ENCODE measurements at regions not wholly inside any gene's neighbourhood (a gene's known extent, or its start where the extent isn't known, plus 50 kb on each side); places are given as distances from the start of the nearest gene placed in this dataset.
A peak's percentile ranks its signal among the peaks of the same experiment; 100 is the strongest.
"Not testable (repeated sequence)": the region's sequence is repeated elsewhere in the genome, so short reads cannot be mapped to it uniquely, and the experiment has no call there.

DNA sequence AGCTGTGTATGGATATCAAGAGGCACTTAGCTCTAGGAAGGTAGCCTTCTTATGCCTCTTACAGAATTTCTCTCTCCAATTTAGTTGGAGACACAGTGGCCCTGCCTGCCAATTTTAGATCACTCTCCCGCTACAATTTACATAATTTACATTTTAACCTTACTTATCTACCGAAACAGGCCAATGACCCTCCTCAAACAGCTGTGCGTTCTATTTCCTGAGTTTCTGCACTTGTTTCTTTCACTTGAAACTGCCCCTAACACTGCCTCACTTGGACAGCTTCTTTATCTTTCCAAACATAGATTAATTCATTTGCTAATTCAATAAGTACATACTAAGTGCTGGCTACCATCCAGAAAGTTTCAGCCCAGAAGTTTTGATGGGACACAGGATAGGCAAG, 52.9 kb upstream of the HDDC2 start:
- no peak for DNase-seq
- ATAC-seq = no peak
- intact Hi-C loops (cut with micrococcal nuclease) = no loop called here

DNA sequence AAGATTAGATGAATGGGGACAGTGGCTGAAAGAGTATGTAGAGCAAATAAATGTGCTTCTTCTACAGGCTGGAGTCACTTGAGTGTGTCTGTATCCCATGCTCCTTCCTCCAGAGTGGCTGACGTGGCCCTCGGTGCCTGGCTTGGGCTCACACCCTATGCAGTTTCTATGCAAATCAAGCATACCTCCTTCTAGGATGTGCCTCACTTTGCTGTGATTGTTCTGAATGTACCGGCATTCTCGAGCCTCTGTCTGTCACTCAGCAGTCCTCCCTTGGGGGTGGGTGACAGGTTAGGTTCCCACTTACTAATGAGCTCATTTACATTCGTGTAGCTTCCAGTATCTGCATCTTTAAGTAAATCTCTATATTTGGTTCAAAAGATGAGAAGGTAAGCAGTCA, 55.1 kb upstream of the HDDC2 start:
- ATAC-seq = no peak
- no peak for DNase-seq
- intact Hi-C loops (cut with micrococcal nuclease) = no loop called here

DNA sequence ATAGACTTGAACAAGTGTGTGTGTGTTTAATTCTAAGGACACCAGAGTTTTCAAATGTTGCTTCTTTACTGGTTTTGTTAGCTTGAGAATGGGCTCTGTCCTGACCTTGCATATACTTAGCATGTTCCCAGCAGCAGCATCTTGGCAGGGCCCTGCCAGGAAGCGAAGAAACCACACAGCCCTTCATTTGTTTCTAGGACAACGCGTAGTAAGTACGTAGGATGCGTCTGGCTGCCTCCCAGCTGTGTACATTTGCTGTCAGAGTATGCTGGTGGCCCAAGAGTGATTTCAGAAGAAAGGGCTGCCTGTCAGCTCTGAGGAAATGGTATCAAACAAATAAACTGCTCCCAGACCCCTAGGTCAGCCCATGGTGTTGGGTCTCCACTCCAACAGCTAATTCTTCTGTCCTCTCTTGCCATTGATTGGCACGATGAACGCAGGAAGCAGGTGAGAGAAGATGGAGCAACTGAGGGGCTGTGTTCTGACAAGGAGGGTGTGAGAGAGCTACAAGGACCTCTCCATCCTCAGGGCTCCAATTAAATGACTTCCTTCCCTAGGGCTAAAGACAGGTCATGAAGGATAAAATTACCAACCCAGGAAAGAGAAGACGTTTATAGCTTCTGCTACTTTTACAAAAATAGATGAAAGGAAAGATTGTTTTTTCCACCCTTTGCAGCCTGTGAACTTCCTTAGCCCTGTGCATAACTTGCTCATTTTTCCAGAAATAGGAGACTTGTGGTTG, 55.9 kb upstream of the HDDC2 start:
- peak; percentile 29 for DNase-seq
- intact Hi-C loops (cut with micrococcal nuclease) = no loop called here
- peak; percentile 14 for ATAC-seq

DNA sequence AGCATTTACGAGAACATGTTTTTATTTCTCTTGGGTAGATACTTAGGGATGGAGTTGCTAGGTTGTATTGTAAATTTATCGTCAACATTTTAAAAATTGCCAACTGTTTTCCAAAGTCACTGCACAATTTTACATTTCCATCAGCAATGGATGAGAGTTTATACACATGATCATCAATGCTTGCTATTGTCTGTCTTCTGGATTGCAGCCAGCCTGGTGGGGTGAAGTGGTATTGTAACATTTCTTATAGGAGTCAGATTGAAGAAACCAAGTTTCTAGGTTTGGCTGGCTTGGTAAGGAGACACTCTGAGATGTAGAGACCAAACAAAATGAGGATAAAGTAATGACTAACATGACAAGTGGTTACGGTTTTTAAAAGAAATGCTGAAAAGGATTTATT, 57.1 kb upstream of the HDDC2 start:
- no peak for ATAC-seq
- DNase-seq = no peak
- intact Hi-C loops (cut with micrococcal nuclease) = no loop called here

DNA sequence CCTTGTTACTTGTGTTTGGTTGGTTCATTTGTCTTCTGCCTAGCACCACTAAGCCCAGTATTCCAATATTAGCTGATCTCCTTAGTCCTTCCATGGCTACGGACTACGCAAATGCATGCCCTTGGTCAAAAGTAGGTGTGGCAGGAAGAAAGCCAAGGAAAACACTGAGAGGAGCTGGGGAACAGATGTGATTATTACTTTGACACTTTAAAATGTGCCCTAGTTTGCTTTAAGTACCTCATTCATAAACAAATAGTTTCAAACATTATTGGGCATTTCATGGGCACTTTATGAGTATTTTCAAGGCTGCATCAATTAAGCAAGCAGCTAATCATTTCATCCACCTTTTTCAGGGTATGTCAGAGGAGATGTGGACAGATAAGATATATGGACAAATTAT, 60.1 kb upstream of the HDDC2 start:
- intact Hi-C loops (cut with micrococcal nuclease) = no loop called here
- ATAC-seq (no peak), DNase-seq (no peak)

DNA sequence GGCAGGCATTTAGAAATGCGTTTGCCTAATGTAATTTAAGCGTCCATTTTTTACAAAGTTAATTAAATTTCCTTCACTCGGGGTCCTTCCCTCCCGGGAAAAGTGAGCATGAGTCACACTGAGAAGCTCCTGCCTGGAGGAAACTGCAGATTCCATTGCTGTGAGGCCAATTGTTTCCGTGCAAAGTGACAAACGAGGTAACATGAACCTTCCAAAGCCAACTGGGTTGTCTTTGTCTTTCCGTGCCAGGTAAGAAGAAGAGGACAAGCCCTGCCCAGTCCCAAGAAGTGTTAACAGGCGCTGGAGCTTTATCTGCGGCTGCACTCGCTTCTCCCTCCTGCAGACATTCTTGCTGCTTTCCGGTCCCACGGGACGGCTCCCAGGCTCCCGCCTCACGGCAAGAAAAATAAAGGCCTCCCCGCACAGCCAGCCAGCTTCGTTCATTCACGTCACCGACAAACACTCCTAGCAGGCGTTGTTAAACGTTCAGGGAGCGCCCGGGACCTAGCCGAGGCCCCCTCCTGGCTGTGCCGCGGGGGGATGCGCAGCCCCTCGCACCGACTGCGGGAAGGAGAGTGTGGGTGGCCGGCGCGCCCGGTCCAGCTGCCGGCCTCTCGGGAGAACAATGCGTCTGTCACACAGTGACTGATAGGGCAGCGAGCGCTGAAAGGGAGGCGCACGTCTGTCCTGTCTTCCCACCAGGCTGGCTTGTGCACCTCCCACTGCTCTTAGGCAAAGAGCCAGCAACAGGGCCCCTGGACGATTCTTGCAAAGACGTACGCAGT, 61.5 kb upstream of the HDDC2 start:
- DNase-seq = peak; percentile 79
- peak; percentile 87 for ATAC-seq
- intact Hi-C loops (cut with micrococcal nuclease) = no loop called here

DNA sequence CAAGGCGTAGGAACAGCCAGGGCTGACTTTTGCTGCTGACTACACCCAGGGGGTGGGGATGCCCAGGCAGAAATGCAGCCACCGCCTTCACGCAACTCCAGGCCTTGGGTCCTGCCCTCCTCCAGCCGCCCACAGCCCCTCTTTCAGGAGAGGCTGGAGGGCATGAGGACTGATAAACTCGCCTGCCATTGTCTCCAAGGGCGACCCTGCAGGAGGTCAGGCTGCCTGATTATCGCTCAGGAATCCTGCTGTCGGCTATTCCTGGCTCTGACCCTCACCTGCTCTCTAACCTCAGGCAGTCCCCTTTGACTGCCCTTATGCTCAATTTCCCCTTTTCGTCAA, 62.0 kb upstream of the HDDC2 start:
- ATAC-seq = no peak
- intact Hi-C loops (cut with micrococcal nuclease) = no loop called here
- no peak for DNase-seq

DNA sequence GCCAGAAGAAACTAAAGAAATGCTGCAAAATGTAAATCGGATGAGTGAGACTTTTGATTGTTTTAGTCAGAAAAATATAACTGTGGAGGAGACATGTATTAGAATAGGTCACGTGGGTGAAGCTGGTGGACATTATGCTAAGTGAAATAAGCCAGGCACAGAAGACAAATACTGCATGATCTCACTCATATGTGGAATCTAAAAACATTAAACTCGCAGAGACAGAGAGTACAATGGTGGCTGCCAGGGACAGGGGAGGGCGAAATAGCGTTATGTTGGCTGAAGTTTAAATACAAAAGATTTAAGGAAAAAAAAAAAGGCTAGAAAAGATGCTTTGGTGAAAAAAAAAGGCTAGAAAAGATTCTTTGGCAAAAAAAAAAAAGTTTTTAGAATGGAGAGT, 63.5 kb upstream of the HDDC2 start:
- ATAC-seq = peak; percentile 17
- DNase-seq = no peak
- intact Hi-C loops (cut with micrococcal nuclease) = no loop called here

DNA sequence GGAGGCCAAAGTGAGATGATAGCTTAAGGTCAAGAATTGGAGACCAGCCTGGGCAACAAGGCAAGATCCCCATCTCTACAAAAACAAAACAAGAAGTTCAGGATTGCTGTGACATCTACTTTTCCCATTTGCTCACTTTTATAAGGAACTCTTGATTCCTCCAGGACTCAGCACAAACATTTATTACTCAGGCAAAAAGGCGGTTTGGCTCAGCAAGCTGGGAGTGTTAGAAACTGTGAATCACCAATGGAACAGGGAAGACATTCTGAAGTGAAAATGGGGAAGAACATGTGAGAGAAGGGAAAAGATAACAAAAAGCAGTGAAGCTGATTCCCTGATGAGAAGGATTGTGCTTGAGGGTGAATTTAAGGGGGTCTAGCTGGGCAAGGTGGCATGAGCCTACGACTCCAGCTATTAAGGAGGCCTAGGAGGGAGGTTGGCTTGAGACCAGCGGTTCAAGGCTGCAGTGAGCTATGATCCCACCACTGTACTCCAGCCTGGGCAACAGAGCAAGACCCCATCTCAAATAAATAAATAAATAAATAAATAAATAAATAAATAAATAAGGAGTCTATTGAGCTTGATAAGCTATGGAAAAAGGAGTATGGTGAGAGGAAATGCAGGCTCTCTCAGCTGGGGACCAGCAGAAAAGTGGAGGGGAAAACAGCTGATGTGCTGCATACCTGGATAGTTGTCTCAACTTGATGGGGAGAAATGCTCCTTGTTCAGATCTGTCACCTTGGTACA, 65.4 kb upstream of the HDDC2 start:
- ATAC-seq (no peak), DNase-seq (no peak)
- intact Hi-C loops (cut with micrococcal nuclease) = no loop called here

DNA sequence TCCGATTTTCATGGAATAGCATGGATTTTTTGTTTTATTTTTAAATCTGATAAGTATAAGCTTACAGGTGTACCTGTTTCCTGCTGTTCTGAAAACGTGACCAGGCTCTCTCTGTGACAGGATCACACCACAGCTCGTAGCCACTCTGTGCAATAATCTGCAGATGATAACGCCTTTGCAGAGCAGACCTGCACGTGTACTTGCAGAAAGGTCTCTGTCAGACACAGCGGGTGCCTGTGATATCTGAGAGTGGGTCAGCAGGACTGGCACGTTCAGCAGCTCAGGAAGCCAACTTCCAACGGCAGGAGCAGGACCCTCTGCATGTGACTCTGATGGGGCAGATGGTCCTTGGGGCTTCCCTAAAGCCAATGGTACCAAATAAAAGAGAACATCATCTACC, 68.6 kb upstream of the HDDC2 start:
- peak; percentile 100 for ATAC-seq
- peak; percentile 56 for DNase-seq
- intact Hi-C loops (cut with micrococcal nuclease) = no loop called here

DNA sequence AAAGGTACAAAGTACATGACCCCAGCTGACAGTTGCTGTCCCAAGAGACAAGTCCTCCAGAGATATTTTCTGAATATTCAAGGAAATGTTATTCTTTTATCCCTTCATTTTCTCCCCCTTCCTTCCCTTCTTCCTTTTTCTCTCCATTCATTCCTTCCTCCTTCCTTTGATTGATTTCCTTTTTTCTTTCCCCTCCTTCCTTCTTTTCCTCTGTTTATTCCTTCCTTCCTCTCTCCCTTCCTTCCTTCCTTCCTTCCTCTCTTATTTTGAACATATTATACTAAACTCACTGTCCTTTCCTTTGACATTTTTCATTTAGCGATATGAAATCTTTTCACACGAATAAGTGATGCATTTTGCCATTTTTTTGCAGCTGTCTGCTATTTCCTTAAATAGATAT, 73.2 kb upstream of the HDDC2 start:
- no peak for DNase-seq
- intact Hi-C loops (cut with micrococcal nuclease) = no loop called here
- ATAC-seq = no peak

DNA sequence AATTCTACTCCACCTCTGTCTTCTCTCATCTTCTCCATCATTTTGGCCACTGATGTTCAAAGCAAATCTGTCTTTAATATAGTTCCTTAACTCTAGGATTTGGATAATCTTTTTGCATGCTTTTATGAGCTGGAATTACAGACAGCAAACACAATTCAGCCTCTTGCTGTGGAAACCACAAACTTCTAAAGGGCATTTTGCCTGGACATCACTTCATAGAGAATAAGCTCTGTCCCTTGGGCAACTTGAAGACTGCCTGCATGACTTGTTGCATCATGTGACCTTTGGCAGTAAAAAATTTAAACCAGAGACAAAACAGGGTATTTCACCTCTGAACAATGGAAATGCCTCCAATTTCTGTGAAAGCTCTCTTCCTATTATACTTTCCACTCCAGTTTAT, 74.1 kb upstream of the HDDC2 start:
- no peak for ATAC-seq
- intact Hi-C loops (cut with micrococcal nuclease) = no loop called here
- DNase-seq = no peak

DNA sequence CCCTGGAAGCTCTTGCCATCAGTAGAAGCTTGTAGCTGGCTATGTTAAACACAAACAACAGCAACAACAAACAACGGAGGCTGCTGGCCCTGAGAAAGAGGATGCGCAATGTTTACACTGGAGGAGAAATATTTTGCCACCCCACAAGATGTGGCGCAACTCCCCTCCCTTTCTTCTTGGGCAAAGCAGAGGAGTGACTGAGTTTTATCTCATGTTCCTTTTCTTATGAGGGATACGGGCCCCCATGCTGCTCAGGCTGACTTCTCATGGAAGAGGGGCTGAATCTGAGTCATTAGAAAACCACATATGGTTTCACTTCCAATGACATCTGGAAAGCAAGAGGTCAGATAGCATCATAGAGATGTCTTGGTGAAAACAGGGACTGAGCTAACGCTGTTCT, 75.9 kb upstream of the HDDC2 start:
- intact Hi-C loops (cut with micrococcal nuclease) = no loop called here
- ATAC-seq = peak; percentile 36

DNA sequence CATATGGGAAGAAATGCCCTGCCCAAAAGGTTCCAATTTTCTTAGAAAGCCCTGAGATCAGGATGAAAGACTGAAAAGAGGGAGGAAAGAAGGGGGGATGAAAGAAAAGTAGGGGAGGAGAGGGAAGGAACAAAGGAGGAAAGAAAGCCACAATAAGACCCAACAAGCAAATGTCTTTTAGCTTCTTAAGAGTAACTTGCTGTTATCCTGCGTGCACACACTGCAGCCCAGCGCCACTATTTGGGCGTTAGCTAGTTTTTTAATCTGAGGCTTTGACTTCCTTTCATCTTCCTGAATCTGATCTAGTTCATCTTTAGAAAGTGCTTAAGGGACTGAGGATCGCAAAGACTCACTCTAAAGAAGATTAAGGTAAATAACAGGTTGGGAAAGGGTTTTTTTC, 77.4 kb upstream of the HDDC2 start:
- DNase-seq (no peak), ATAC-seq (no peak)
- intact Hi-C loops (cut with micrococcal nuclease) = no loop called here

More for the DNA sequence above, 75.9 kb upstream of the HDDC2 start:
- DNase-seq = no peak

DNA sequence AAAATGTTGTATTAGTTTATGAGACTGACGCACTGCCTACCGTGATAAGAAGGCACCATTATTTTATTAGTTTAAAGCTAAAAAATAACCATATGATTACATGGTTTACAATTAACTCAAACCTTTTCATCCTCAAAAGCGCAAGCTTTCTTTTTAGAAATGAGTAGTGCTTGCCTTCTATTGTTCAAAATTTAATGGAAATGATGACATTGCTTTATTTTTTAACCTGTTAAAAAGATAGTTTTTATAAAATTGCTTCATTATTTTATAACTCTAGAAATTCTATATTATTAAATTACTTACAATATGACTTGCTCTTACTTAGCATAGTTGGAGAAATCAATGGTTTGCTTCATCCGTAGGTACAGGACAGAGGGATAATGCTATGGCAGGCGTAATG, 78.7 kb upstream of the HDDC2 start:
- no peak for ATAC-seq
- no peak for DNase-seq
- intact Hi-C loops (cut with micrococcal nuclease) = no loop called here

DNA sequence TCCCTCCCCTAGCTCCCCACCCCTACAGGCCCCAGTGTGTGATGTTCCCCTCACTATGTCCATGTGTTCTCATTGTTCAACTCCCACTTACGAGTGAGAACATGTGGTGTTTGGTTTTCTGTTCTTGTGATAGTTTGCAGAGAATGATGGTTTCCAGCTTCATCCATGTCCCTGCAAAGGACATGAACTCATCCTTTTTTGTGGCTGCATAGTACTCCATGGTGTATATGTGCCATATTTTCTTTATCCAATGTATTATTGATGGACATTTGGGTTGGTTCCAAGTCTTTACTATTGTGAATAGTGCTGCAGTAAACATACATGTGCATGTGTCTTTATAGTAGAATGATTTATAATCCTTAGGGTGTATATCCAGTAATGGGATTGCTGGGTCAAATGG, 84.6 kb upstream of the HDDC2 start:
- ATAC-seq; DNase-seq; intact Hi-C loops (cut with micrococcal nuclease): not testable (repeated sequence)

DNA sequence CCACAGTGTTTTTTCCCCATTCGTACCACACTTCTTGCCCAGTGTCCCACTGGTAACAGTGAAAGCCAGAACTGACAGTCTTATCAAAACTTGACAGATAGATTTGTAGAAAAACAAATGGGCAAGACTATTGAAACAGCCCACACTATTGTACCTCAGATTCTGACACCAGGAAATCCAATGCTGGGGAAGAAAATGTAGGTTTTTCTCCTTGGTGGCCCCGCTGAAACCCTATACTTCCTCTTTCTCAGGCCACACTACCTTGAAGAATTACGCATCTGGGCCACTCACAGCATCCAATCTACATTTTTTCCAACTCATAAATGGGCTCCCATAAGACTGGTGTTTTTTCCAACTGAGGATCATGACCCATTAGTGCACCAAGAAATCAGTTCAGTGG, 90.9 kb upstream of the HDDC2 start:
- no peak for DNase-seq
- ATAC-seq = no peak
- intact Hi-C loops (cut with micrococcal nuclease) = no loop called here

DNA sequence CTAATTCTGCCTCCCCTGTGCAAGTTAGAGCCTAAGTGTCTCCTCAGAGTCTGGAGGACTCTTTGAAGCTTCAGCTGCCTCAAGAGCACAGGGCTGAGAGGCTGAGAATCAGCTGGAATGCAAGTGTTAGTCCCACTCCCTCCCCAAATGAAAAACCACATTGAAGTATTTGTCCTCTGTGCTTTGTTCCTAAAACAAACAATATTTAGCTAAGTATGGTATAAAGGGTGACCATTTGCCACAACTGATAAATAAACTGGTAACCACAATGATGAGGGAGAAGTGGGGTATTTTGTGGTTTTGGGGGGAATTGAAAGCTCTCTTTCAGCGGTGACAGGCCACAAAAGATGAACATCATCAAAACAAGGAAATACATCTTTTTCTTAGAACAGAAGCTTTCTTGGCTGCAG, 91.7 kb upstream of the HDDC2 start:
- intact Hi-C loops (cut with micrococcal nuclease) = no loop called here
- no peak for DNase-seq
- ATAC-seq = no peak

DNA sequence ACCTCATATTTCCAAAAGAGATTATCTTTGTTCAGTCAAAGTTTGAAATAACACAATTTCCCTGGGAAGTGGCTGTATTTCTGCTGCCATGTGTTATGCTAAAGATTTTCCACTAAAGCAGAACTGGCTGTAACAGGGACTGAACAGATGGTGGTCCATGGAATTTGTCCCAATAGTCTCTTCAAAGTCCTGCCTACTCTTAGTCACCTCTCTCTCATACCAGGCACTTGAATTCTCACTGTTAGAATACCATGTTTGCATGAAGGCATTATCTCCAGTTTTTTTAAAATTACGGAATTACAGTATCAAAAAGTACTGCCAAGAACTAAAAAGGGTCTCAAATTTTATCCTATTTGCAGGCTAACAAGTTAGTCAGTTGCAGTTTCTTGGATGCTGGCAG, 105.0 kb upstream of the HDDC2 start:
- DNase-seq (no peak), ATAC-seq (no peak)
- intact Hi-C loops (cut with micrococcal nuclease) = no loop called here

DNA sequence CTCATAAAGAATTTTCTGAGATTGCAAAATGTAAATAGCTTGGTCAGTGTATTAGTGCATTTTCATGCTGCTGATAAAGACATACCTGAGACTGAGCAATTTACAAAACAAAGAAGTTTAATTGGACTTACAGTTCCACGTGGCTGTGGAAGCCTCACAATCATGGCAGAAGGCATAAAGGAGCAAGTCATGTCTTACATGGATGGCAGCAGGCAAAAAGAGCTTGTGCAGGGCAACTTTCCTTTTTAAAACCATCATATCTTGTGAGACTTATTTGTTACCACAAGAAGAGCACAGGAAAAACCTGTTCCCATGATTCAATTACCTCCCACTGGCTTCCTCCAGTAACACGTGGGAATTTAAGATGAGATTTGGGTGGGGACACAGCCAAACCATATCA, 112.7 kb upstream of the HDDC2 start:
- ATAC-seq = no peak
- DNase-seq = no peak
- intact Hi-C loops (cut with micrococcal nuclease) = no loop called here

Data from left ventricle myocardium superior (tissue), 1 donor.